22Rv1 (cell line): ENCODE measurements at regions not wholly inside any gene's neighbourhood (a gene's known extent, or its start where the extent isn't known, plus 50 kb on each side); places are given as distances from the start of the nearest gene placed in this dataset.

Experiments used
- ZFX ChIP-seq: fragments of 450-650 bp; IDR thresholded peaks from 2 replicates; pipeline ENCODE4 v1.6.1; 2017; ENCODE audit warnings: antibody characterized with exemption, borderline replicate concordance
- TF ChIP-seq, protein P1 (sequence below): fragments of 450-650 bp; IDR thresholded peaks from 2 replicates; pipeline ENCODE4 v1.5.1; 2017; ENCODE audit warnings: mild to moderate bottlenecking

DNA sequence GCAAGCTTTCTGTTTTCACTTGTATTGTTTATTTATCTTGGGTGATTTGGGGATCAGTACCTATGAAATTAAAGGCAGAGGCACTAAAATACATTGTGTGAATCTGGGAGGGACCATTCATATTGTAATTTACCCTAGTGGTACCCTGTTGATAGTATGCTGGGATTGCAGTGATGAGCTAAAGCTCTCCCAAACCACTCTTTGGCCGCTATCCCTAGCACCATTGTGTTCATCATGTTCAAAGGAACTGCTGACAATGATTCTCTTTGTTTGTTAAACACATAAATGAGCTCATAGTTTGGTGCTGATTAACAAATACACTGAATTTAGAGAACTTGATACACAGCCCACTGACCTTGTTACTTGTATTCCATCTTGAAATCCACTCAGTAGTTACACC lies 1469.8 kb downstream of the CDH11 start:
- TF ChIP-seq, protein P1, sequence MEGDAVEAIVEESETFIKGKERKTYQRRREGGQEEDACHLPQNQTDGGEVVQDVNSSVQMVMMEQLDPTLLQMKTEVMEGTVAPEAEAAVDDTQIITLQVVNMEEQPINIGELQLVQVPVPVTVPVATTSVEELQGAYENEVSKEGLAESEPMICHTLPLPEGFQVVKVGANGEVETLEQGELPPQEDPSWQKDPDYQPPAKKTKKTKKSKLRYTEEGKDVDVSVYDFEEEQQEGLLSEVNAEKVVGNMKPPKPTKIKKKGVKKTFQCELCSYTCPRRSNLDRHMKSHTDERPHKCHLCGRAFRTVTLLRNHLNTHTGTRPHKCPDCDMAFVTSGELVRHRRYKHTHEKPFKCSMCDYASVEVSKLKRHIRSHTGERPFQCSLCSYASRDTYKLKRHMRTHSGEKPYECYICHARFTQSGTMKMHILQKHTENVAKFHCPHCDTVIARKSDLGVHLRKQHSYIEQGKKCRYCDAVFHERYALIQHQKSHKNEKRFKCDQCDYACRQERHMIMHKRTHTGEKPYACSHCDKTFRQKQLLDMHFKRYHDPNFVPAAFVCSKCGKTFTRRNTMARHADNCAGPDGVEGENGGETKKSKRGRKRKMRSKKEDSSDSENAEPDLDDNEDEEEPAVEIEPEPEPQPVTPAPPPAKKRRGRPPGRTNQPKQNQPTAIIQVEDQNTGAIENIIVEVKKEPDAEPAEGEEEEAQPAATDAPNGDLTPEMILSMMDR: no peak
- TF ChIP-seq ZFX: no peak
